SK-N-SH treated with all-trans-retinoic acid at 6 μM for 48 hours (cell line): ENCODE measurements at regions not wholly inside any gene's neighbourhood (a gene's known extent, or its start where the extent isn't known, plus 50 kb on each side); places are given as distances from the start of the nearest gene placed in this dataset.

Source experiments
- ARNTL ChIP-seq: fragments of 450-650 bp; formaldehyde crosslinking; IDR thresholded peaks from 2 replicates; pipeline ENCODE4 v1.5.0; 2020; ENCODE audit warnings: low read depth, mild to moderate bottlenecking, moderate library complexity, borderline replicate concordance
- ESRRG ChIP-seq: fragments of 250-450 bp; sonication (Bioruptor Pico); IDR thresholded peaks from 2 replicates; pipeline ENCODE4 v1.6.1; 2021; ENCODE audit warnings: mild to moderate bottlenecking
- RARB ChIP-seq: fragments of 250-450 bp; sonication (Bioruptor Pico); IDR thresholded peaks from 2 replicates; pipeline ENCODE4 v1.8.0; 2021; ENCODE audit warnings: mild to moderate bottlenecking, moderate library complexity
- TCF4 ChIP-seq: fragments of 250-450 bp; sonication (Bioruptor Pico); IDR thresholded peaks from 2 replicates; pipeline ENCODE4 v1.8.0; 2021; ENCODE audit warnings: mild to moderate bottlenecking, moderate library complexity, borderline replicate concordance
- ZFP30 ChIP-seq: fragments of 450-650 bp; formaldehyde crosslinking; IDR thresholded peaks from 2 replicates; pipeline ENCODE4 v1.5.0; 2022; ENCODE audit warnings: mild to moderate bottlenecking, moderate library complexity
- ZNF565 ChIP-seq: fragments of 450-650 bp; formaldehyde crosslinking; conservative IDR thresholded peaks from 2 replicates; pipeline ENCODE4 v1.5.0; 2020; ENCODE audit warnings: low read depth, mild to moderate bottlenecking, moderate library complexity
- TF ChIP-seq, protein P1 (sequence below): fragments of 250-450 bp; sonication (Bioruptor Pico); IDR thresholded peaks from 2 replicates; pipeline ENCODE4 v1.8.0; 2021; ENCODE audit warnings: low read depth, mild to moderate bottlenecking, moderate library complexity, borderline replicate concordance
- TF ChIP-seq, protein P2 (sequence below): fragments of 250-450 bp; sonication (Bioruptor Pico); IDR thresholded peaks from 2 replicates; pipeline ENCODE4 v1.8.0; 2020; ENCODE audit warnings: mild to moderate bottlenecking, moderate library complexity, borderline replicate concordance
- TF ChIP-seq, protein P3 (sequence below): fragments of 250-450 bp; sonication (Bioruptor Pico); IDR thresholded peaks from 2 replicates; pipeline ENCODE4 v1.5.1; 2021; ENCODE audit warnings: mild to moderate bottlenecking, moderate library complexity
- TF ChIP-seq, protein P4 (sequence below): fragments of 250-450 bp; sonication (Bioruptor Pico); IDR thresholded peaks from 2 replicates; pipeline ENCODE4 v1.5.1; 2020; ENCODE audit warnings: low read depth, mild to moderate bottlenecking, moderate library complexity

DNA sequence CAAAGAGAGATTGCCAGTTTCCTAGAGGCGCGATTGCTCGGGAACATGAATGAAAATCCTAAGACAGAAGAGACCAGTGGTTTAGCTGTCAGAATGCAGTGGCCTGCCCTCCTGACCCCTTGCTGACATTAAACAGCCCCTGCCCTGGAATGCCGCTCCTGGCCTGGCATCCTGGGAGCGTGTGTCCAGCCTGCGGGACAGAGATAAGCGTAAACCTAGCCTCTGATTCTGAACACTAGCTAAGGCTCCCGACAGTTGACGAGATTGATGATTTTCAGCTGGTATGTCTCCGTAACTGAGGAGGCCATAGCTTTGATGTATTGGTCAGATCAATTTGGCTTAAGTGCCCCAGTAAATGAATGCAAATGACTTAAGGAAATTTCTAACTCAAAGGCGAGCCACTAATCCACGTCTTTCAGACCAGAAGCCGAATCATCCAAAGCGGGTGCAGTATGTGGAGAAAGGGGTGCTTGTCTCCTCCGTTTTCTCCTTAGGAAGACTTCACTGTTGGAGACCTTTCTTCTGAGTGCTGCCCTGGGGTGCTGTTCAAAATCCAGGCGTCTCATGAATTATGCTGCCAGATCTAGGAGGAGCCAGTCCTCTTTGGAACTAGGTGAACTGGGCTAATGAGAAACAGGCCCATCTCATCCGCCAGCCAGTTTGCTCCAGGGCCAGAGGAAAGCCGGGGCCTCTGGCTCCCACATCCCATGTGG is 142.5 kb upstream of the L3MBTL4 start:
- TF ChIP-seq, protein P1, sequence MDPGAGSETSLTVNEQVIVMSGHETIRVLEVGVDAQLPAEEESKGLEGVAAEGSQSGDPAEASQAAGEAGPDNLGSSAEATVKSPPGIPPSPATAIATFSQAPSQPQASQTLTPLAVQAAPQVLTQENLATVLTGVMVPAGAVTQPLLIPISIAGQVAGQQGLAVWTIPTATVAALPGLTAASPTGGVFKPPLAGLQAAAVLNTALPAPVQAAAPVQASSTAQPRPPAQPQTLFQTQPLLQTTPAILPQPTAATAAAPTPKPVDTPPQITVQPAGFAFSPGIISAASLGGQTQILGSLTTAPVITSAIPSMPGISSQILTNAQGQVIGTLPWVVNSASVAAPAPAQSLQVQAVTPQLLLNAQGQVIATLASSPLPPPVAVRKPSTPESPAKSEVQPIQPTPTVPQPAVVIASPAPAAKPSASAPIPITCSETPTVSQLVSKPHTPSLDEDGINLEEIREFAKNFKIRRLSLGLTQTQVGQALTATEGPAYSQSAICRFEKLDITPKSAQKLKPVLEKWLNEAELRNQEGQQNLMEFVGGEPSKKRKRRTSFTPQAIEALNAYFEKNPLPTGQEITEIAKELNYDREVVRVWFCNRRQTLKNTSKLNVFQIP (CRISPR knock-in tag), result no peak; the same call in 1 of the 2 replicates
- TF ChIP-seq TCF4 (CRISPR knock-in tag), result peak; percentile 83
- TF ChIP-seq RARB (CRISPR knock-in tag), result no peak
- peak; percentile 86; the same call in 1 of the 2 replicates for TF ChIP-seq ESRRG (CRISPR knock-in tag)
- TF ChIP-seq ZNF565 (CRISPR knock-in tag), result 0 out of 2 replicates have a peak, but pooled peaks have one; percentile 19
- TF ChIP-seq, protein P2, sequence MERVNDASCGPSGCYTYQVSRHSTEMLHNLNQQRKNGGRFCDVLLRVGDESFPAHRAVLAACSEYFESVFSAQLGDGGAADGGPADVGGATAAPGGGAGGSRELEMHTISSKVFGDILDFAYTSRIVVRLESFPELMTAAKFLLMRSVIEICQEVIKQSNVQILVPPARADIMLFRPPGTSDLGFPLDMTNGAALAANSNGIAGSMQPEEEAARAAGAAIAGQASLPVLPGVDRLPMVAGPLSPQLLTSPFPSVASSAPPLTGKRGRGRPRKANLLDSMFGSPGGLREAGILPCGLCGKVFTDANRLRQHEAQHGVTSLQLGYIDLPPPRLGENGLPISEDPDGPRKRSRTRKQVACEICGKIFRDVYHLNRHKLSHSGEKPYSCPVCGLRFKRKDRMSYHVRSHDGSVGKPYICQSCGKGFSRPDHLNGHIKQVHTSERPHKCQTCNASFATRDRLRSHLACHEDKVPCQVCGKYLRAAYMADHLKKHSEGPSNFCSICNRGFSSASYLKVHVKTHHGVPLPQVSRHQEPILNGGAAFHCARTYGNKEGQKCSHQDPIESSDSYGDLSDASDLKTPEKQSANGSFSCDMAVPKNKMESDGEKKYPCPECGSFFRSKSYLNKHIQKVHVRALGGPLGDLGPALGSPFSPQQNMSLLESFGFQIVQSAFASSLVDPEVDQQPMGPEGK (CRISPR knock-in tag), result no peak
- TF ChIP-seq, protein P3, sequence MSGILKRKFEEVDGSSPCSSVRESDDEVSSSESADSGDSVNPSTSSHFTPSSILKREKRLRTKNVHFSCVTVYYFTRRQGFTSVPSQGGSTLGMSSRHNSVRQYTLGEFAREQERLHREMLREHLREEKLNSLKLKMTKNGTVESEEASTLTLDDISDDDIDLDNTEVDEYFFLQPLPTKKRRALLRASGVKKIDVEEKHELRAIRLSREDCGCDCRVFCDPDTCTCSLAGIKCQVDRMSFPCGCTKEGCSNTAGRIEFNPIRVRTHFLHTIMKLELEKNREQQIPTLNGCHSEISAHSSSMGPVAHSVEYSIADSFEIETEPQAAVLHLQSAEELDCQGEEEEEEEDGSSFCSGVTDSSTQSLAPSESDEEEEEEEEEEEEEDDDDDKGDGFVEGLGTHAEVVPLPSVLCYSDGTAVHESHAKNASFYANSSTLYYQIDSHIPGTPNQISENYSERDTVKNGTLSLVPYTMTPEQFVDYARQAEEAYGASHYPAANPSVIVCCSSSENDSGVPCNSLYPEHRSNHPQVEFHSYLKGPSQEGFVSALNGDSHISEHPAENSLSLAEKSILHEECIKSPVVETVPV (CRISPR knock-in tag), result no peak; the same call in 1 of the 2 replicates
- TF ChIP-seq ARNTL (CRISPR knock-in tag), result no peak
- TF ChIP-seq, protein P4, sequence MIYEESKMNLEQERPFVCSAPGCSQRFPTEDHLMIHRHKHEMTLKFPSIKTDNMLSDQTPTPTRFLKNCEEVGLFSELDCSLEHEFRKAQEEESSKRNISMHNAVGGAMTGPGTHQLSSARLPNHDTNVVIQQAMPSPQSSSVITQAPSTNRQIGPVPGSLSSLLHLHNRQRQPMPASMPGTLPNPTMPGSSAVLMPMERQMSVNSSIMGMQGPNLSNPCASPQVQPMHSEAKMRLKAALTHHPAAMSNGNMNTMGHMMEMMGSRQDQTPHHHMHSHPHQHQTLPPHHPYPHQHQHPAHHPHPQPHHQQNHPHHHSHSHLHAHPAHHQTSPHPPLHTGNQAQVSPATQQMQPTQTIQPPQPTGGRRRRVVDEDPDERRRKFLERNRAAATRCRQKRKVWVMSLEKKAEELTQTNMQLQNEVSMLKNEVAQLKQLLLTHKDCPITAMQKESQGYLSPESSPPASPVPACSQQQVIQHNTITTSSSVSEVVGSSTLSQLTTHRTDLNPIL, result 0 out of 2 replicates have a peak, but pooled peaks have one; percentile 16
- TF ChIP-seq ZFP30 (CRISPR knock-in tag), result 0 out of 2 replicates have a peak, but pooled peaks have one; percentile 20
